Activated naive CD4-positive, alpha-beta T cell treated with Interleukin-2 at 50 U/mL for 16 hours (primary cell): ENCODE measurements at regions not wholly inside any gene's neighbourhood (a gene's known extent, or its start where the extent isn't known, plus 50 kb on each side); places are given as distances from the start of the nearest gene placed in this dataset.

ENCODE experiments used
- DNase-seq: peaks from one replicate; pipeline ENCODE4 v3.0.0-alpha.2; 2020

DNA sequence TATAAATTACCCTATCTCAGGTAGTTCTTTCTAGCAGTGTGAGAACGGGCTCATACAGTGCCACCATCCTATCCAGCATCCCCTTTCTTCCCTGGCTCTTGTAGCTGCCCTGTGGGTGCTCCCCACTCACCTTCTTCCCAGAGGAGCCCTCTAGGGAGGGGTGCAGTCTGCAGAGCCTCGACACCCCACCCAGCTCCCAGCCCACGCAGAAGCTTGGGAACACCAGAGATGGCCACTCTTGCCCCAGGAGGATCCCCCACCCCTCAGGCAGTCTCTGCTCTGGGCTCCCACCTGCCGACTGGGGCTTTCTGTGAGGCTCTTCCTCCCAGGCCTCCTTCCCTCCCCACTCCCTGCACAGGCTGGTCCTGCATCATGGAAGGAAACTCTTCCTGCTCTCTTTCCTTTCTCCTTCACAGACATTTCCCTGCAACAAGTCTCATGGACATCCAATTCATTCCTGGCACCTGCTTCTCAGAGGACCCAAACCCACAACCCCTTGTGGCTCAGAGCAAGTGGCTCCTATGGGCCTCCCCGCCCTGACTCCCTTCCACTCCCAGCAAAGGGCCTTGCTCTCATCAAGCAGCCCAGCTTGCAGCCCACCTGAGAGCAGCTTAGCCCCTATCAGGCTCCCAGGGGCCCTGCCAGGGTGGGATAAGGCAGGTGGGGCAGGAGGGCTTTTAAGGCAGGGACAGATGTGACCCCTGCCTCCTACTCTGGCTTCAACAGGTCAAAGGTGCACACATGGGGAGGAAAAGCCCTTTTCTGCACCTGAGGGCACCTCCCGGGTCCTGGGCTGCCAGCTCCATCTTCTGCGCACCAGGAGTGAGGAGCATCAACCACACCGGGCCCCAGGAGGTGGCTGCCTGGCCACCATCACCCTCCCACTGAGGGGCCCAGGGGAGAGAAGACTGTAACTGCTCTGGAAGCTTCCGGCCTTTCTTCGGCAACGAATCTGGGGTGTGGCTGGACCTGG is 263.8 kb upstream of the TNRC6C start:
- DNase-seq: no peak

DNA sequence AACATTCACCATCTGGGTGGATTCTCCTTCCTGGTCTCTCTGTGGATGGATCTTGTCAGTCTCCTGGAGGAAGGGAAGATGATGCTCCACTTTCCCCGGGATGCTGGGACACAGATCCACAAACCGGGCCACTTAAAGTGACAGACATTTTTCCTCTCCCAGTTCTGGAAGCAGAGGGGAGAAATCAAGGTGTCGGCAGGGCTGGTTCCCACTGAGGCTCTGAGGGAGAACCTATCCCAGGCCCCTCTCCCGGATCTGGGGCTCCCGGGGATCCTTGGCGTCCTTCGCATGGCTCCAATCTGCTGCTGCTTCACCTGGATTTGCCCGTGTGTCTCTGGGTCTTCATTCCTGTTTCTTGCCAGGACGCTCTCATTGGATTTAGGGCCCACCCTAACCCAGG is 263.1 kb upstream of the TNRC6C start:
- no peak for DNase-seq

DNA sequence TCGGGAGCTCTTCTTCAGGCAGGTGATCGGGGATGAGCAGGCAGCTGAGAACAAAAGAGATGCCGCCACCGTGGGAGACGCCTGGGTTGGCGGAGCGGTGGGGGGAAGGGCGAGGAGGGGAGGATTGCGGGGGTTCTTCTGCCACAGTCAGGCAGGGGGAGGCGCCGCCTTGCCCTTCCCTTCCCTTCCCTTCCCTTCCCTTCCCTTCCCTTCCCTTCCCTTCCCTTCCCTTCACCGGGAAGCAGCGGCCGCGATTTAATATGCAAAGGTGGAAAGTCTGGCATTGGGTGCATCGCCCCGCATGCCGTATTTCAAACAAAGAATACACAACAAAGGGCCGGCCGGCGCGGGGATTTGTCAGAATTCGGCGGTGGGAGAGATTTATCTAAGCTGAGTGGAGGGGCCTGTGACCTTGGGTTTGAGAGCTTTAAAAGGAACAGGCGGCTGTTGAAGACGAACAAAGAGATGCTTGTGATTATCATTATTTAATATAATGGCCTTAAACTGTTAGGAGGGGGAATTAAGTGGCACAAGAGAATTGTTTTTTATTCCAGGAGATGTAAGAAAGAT is 262.3 kb upstream of the TNRC6C start:
- DNase-seq: no peak

DNA sequence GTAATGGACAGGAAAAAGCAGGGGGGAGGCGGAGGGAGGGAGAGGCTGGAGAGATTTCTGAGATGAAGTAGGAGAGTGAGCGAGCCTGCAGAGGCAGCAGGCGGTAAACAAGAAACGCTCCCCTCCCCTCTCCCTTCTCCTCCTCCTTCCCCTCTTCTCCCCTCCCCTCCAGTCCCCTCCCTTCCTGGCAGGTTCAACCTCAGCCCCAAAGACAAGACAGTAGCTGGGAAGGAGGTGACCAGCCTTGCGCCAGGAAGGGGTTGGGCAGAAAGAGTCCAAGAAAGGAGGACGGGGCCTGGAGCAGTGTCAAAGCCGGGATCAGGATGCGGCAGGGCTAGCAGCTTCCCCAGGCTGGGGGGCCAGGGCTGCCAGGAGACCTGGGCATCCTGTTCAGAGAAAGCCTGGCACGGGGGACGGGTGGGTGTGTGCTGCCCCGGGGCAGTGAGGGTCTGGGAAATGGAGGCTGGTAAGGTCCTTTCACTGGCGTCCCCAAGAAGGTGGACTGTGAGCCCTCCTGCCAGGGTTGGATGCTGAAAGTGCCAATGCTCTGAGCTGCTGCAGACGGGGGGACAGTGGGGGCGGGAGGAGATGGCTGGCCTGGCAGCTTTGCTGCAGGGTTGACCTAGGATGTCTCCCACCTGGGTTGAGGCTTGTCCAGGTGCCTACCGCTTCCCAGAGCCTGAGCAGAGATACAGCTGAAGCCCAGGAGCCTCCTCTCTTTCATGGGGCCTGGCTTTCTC is 261.6 kb upstream of the TNRC6C start:
- no peak for DNase-seq

DNA sequence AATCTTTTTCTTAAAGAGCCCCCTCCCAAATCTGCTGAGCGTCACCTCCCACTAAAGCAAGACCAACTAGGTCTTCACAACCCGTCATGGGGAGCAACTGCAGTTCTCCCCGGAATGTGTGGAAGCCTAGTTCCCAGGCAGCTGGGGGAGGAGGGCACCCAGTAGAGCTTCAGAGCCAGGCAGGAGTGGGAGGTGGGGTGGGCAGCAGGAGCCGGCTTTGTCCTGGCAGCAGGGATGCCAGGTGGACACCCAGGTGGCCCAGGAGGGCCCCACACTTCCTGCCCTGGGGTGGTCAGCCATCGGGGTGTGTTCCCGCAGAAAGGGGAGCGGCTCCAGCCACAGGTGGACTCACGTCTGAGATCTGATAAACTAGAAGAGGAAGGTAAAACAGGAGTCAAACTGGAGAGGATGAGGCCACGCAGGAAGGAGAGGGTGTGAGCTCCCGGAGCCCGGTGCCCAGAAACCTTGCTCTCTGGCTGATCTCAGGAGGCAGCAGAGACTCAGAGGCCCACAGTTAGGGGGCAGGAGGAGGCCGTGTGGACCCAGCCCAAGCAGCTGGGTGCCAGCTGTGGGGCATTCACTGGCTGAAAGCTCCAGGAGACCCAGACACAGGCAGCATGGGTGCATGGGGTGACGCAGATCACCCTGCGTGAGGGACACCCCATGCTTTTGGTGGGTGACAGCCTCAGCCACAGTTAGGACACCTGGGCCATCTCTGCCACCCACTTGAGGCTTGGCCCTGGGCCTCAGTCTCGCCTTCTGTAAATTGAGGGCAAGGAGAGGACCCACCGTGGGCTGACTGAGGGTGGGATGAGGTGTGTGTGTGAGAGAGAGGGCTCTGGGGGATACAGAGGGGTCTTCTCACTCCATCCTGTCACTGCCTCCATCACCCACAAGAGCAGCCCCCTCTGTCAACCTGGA is 260.8 kb upstream of the TNRC6C start:
- no peak for DNase-seq

DNA sequence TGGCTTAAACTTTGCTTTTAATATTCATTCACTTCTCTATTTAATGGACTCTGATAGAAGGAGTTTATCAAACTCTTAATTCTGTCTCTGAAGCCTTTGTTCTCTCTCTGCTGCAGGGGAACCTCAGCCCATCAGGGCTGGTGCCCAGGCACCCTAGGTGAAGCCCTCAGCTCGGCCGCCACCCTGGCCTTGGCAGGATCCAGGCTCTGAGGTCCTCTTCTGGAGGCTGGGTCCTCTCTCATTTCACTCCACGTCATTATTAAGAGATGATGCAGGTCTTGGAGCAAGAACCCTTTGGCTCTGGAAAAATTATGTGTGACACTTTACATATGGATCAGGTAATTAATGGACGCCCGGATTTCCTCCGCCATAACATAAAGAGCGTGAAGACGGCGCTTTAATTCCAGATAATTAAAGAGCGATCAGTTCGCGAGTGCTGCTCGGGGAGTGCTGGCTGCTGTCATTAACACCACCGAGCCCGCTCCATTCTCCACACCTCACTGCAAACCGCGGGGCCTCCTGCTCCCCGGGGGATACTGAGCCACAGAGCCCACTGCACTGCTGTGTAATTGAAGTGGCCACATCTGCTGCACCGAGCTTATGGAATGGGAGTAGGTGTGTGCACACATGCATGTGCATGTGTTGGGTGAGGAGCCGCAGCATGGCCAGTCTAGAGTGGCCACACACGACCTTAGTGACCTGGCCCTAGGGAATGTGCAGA is 259.4 kb upstream of the TNRC6C start:
- no peak for DNase-seq

DNA sequence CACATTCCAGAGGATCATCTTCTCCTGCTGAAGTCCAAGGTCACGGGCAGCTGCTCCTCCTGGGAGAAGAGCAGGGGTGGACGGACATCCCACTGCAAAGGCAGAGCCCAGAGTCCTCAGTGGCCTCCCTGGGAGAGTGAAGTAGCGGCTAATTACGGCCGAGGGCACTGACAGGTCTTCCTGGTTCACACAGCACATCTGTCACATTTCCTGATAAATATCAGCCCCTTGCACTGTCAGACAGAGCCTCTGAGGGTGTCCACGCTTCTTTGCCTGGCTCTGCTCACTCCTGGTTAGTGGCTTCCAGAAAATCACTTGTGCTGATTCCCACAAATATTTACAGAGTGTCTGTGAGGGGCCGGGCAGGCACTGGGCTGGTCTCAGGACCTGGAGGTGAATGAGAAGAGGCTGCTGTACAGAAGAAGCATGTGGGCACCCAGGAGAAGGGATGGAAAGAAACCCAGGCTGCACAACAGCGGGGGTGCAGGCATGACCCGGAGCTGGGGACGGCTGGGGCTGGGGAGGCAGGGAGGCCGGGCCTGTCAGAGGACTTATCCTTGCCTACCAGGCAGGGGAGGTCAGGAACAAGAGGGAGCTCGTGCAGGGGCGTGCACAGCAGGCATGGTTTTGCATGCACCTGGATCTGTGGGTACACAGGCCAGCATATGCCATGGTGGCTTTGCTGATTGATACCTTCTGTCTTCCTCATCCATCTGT is 258.2 kb upstream of the TNRC6C start:
- no peak for DNase-seq

DNA sequence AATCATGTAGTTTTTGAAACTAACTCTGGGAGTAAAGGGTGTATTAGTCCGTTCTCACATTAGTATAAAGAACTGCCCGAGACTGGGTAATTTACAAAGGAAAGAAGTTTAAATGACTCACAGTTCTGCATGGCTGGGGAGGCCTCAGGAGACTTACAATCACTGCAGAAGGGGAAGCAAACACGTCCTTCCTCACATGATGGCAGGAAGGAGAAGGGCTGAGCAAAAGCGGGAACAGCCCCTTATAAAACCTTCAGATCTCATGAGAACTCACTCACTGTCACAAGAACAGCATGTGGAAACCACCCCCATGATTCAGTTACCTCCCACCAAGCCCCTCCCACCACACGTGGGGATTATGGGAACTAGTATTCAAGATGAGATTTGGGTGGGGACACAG is 256.5 kb upstream of the TNRC6C start:
- DNase-seq: no peak

DNA sequence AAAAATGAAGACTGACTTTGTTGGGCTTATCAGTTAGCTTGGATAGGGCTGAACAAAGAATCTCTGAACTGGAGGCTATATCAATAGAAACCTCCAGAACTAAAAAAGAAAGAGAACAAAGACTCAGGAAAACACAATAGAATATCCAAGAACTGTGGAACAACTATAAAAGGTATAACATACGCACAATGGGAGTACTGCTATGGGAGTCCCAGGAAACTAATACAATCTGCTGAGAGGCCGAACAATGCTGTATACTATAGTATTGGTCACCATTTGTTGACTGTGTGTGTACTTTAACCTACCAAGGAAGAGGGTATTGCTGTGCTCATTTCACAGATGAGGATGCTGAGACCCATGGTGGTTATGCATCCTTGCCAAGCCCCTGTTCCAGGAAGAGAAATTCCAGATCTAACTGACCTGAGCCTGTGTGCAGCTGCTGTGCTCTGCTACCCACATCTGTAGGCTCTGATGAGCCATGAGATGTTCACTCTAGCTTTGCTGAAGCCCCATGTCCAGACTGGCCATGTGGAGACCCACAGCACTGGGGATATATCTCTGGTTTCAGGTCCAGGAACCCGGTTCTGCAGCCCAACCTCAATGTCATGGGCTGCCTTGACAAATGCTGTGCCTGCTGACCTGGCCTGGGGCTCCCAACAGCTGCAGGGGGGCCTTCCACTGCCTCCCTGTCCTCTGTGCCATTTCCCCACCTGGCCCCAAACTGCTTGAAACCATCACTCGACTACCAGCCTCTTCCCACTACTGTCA is 254.3 kb upstream of the TNRC6C start:
- DNase-seq: no peak

DNA sequence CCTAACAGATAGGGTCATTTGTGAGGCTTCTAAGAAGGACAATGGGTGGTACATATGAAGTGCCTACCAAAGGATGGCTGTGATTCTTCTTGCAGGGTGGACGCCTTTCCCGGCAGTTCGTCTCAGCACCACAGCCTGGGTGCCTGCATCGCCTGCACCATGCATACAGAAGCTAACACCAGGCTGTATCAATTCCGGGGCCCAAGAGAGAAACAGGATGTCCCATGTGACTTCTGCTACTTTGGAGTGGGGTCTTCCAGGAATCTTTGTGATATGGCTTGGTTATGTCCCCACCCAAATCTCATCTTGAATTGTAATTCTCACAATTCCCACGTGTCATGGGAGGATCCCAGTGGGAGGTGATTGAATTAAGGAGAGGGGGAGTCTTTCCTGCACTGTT is 251.6 kb upstream of the TNRC6C start:
- DNase-seq: no peak

DNA sequence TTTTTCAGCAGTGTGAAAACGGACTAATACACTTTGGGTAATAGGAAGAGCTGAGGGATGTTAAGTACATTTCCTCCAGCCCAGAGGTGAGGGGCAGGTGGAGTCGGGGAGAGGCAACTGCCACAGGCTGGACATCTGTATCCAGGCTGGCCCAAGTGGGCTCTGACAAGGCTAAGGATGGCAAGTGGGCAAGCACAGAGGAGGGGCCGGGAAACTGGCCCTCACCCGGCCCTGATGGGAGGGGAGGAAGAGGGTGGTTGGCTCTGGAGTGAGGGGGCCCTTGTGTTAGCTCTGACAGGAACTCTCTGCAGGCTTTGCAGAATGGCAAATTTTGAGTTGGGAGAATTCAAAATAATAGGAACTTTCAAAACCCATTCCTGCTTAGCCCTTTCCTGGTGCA is 251.0 kb upstream of the TNRC6C start:
- DNase-seq: no peak

DNA sequence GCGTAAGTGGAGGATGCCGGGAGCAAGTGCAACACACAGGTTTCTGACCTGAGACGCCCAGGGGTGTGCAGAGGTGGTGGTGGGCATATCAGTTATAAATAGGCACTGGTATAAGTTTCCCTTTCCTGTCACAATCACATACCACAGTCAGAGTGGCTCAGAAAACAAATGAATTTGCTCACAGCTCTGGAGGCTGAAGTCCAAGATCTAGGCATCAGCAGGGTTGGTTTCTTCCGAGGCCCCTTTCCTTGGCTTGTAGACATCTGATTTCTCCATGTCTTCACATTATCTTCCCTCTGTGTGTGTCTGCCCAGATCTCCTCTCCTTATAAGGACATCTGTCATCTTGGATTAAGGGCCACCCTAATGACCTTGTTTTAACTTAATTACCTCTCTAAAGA is 250.5 kb upstream of the TNRC6C start:
- no peak for DNase-seq

DNA sequence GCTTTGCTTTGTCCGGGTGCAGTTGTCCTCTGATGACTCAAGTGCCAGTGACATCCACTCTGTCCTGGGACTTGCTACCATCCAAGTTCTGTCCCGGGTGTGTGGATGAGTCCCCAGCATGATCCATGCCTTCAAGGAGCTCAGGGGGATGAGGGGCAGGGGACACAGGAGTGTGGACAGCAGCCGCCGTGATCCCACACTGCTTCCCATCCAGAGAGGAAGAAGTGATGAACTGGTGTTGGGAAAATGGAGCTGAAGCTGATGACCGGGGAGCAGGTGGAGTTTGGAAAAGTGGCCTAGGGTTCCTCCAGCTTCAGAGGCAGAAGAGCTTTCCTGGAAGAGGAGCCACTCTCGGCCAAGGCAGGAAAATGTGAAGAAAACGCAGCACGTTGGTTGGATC is 249.6 kb upstream of the TNRC6C start:
- DNase-seq: no peak

DNA sequence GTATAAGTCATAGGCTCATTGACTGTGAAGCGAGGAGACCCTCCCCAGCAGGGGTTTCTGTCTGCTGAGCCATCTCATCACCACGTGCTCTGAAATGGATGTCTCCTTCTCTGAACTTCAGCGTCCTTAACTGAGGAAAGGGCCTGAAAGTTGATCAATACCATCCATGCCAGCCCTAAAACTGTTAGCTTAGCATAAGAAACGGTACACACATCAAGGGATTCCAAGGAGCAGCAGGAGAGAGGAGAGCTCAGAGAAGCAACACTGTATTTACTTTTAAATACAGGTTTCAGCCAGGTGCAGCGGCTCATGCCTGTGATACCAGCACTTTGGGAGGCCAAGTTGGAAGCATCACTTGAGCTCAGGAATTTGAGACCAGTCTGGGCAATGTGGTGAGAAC is 248.9 kb upstream of the TNRC6C start:
- no peak for DNase-seq

DNA sequence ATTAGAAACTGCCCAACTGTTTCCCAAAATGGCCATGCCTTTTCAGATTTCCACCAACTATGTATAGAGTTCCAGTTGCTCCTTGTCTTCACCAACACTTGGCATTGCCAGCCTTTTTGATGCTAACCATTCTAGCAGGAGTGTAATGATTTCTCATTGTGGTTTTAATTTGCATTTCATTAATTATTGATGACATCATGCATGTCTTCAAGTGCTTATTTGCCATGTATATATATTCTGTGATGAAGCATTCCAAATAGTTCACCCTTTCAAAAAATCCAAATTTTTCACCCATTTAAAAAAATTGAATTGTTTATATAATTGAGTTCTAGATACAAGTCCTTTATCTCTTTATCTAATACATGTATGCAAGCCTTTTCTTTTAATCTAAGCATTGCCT is 245.9 kb upstream of the TNRC6C start:
- no peak for DNase-seq

DNA sequence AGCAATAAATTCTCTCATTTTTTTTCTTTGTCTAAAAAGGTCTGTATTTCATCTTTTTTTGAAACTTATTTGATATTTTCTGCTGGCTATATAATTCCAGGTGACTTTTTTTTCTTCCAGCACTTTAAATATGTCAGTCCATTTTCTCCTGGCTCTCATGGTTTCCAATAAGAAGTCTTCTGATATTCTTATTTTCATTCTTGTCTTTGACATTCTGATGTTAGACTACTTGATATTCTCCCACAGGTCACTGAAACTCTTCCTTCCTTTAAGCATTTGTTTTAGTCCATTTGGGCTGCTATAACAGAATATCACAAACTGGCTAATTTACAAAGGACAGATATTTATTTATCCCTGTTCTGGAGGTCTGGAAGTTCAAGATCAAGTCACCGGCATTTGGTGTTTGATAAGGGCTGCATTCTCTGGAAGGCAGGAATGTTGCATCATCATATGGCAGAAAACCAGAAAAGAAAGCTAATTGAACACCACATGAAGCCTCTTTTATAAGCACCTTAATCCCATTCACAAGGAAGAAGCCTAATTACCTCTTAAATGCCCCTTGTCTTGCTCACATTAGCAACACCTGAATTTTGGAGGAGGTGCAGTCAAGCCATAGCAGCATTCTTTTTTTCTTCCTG is 242.1 kb upstream of the TNRC6C start:
- DNase-seq: no peak

DNA sequence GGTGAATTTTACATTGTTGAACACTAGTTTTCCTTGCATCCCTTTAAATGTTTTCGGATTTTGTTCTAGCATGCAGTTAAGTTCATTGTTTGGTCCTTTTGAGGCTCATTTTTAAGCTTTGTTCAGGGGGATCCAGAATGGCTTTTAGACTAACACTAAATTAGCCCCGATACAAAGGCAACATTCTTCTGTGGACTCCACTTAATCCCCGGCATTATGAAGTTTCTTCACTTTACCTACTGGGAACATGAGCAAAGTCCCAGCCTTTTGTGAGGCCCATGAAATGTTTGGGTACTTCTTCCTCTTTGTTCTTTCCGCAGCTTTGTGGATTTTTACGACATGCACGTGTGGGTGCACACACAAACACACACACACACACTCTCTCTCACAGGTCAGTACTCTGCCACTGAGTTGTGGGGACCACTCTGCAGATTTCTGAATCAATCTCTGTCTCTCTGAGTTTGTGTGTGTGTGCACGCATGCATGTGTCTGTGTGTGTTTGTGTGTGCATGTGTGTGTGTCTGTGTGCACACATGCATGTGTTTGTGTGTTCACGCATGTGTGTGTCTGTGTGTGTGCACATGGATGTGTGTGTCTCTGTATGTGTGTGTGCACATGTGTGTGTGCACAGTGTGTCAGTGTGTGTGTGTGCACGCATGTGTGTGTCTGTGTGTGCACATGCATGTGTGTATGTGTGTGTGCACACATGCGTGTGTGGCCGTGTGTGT is 240.4 kb upstream of the TNRC6C start:
- DNase-seq: no peak

DNA sequence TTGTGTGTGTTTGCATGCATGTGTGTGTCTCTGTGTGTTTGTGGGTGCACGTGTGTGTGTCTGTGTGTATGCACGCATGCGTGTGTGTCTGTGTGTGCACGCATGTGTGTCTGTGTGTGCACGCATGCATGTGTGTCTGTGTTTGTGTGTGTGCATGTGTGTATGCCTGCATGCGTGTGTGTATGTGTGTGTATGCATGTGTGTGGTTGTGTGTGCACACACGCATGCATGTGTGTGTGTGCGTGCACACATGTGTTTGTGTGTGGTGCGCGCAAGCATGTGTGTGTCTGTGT is 239.9 kb upstream of the TNRC6C start:
- DNase-seq: no peak

DNA sequence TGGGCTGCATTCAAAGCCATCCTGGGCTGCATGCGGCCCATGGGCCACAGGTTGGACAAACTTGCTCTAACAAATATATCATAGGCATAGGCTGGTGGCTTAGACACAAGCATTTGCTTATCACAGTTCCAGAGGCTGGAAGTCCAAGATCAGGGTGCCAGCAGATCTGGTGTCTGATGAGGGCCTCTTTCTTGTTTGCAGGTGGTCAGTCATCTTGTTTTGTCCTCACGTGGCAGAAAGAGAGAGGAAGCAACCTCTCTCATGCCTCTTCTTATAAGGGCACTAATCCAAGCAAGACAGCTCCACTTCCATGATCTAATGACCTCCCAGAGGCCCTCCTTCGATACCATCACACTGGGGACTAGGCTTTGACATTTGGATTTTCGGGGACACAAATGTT is 238.7 kb upstream of the TNRC6C start:
- no peak for DNase-seq
